LNCAP (cell line): ENCODE measurements at regions not wholly inside any gene's neighbourhood (a gene's known extent, or its start where the extent isn't known, plus 50 kb on each side); places are given as distances from the start of the nearest gene placed in this dataset.

Source experiments
- TF ChIP-seq, protein P1 (sequence below): fragments of 450-650 bp; IDR thresholded peaks from 2 replicates; pipeline ENCODE4 v1.5.1; 2017; ENCODE audit warnings: mild to moderate bottlenecking

DNA sequence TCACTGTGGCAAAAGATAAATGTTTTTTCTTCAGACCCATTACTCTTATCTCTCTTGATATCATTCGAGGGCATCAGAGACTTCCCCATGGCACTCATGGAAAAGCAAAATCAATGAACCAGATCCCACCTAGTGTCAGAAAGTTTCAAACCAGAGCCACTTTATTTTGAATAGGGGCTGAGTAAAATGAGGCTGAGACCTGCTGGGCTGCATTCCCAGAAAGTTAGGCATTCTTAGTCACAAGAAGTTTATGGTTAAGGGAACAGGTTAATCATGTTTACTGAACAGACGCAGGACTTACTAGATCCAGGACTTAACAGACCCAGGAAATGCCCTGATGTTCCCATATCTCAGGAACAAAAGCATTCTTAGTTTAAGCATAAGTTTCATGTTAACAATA is 369.9 kb downstream of the BTBD3 start:
- TF ChIP-seq, protein P1, sequence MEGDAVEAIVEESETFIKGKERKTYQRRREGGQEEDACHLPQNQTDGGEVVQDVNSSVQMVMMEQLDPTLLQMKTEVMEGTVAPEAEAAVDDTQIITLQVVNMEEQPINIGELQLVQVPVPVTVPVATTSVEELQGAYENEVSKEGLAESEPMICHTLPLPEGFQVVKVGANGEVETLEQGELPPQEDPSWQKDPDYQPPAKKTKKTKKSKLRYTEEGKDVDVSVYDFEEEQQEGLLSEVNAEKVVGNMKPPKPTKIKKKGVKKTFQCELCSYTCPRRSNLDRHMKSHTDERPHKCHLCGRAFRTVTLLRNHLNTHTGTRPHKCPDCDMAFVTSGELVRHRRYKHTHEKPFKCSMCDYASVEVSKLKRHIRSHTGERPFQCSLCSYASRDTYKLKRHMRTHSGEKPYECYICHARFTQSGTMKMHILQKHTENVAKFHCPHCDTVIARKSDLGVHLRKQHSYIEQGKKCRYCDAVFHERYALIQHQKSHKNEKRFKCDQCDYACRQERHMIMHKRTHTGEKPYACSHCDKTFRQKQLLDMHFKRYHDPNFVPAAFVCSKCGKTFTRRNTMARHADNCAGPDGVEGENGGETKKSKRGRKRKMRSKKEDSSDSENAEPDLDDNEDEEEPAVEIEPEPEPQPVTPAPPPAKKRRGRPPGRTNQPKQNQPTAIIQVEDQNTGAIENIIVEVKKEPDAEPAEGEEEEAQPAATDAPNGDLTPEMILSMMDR: no peak

- TF ChIP-seq, protein P1: no peak
Observed at GRCh38 chr20:12289465-12289864, 371.8 kb downstream of the BTBD3 start.

DNA sequence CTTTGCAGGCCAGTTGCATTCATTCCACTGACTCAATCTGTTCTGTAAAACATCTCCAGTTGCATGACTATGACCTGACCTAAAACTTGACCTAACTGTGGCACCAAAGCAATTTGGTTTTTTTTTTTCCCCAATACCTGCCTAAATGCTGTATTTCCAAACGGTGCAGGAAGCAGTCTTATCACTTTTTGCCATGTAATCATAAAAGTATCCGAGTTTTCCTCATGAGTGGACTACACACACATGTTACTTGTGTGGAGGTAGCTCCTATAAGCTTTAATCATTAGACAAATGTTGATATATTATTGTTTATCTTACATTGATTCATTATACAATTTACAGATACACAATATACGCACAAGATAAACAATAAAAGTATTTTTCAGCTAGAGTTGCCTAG is 373.7 kb downstream of the BTBD3 start:
- TF ChIP-seq, protein P1: no peak

GRCh38 chr20:12293900-12294299 is 376.2 kb downstream of the BTBD3 start:
- TF ChIP-seq, protein P1: no peak

DNA sequence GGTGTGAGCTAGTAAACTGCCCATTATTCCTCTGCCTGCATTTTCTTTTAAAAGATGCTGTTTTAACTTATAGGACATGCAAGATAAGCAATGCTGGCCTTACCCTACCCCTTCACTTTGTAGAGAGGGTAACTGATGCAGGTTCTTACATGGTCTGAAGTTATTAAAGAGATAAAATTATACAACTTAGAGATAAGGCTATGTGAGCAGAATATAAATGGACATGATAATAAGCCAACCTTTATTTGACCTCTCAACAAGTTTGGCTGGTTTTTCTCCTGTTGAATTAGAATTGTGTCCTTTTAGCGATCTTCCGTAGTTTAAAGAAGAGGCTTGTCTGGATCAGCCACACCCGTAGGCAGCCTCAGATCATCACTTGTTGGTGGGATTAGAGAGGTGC is 377.0 kb downstream of the BTBD3 start:
- TF ChIP-seq, protein P1: no peak

DNA sequence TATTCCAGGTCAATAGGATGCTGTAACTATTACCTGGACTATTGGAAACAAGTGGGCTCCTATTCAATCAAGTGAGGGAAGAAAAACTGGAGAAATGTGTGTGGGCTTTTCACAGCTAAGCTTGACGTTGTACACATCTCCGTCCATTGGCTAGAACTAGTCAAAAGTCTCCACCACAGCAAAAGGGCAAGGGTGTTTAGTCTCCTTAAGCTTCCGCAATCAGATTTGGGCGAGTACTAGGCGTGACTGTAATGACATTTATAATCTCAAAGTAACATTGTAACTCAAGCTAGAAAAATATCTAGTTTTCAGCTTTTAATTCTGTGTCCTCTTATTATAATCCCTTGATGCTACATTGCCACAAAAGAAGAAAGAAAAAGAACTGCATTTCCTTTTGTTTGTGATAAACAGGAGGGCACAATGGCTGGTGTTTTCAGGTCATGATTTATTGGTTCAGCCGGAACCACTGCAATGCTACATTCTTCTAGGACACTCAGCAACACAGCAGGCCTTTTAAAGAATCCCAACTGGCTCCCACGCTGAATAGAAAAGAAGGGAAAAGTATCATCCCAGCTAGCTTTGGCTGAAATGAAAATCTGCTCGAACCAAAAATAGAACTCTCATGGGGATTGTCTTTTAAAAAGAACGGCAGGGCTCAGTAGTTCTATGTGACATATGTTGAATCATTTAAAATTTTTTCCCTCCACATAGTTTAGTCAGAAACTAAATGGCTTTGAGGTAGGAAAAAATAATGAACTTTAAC is 387.7 kb downstream of the BTBD3 start:
- TF ChIP-seq, protein P1: no peak

DNA sequence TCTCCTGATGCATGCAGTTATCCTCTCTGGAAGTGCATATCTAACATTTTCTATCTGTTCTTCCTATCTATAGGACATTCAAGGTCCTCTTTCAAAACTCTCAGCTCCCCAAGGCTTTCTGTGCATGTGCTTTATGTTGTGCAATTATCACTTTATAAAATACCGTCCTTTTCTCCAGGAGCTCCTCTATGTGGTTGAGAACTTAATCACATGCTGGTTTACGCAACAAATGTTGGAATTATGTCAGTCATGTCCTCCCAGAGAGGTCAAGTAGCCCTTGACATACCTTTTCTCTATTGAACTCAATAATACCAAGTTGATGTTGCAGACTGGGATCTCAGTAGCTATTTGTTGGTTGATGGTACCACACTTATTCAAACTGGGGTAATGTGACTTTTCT is 388.4 kb downstream of the BTBD3 start:
- TF ChIP-seq, protein P1: no peak
